GM23338 (cell line): ENCODE measurements at regions not wholly inside any gene's neighbourhood (a gene's known extent, or its start where the extent isn't known, plus 50 kb on each side); places are given as distances from the start of the nearest gene placed in this dataset.

Experiments
- CREB1 ChIP-seq: fragments of 250-450 bp; sonication (Bioruptor Pico); IDR thresholded peaks from 2 replicates; pipeline ENCODE4 v1.5.0; 2020; ENCODE audit warnings: low read depth, mild to moderate bottlenecking, moderate library complexity
- ETS1 ChIP-seq: IDR thresholded peaks from 2 replicates; pipeline ENCODE4 v1.6.1; 2016; ENCODE audit warnings: antibody characterized with exemption
- EZH2 ChIP-seq: fragments of 200-600 bp; sonication (generic); IDR thresholded peaks from one replicate; pipeline ENCODE4 v1.8.0; 2017; ENCODE audit warnings: antibody characterized with exemption, mild to moderate bottlenecking, low read depth; ENCODE audit not compliant: unreplicated experiment
- EZH2phosphoT487 ChIP-seq: fragments of 200-600 bp; sonication (generic); IDR thresholded peaks from one replicate; pipeline ENCODE4 v1.8.1; 2018; ENCODE audit warnings: antibody characterized with exemption; ENCODE audit not compliant: unreplicated experiment
- JUNB ChIP-seq: IDR thresholded peaks from one replicate; pipeline ENCODE4 v1.6.1; 2016; ENCODE audit warnings: antibody characterized with exemption; ENCODE audit not compliant: unreplicated experiment
- NANOG ChIP-seq: IDR thresholded peaks from 2 replicates; pipeline ENCODE4 v1.6.1; 2016; ENCODE audit warnings: antibody characterized with exemption, borderline replicate concordance
- POLR2AphosphoS5 ChIP-seq: IDR thresholded peaks from 2 replicates; pipeline ENCODE4 v1.6.1; 2016; ENCODE audit warnings: antibody characterized with exemption, low read depth
- STAT1 ChIP-seq: IDR thresholded peaks from one replicate; pipeline ENCODE4 v1.6.1; 2016; ENCODE audit warnings: antibody characterized with exemption; ENCODE audit not compliant: unreplicated experiment
- ZNF462 ChIP-seq: fragments of 250-450 bp; sonication (Bioruptor Pico); IDR thresholded peaks from 2 replicates; pipeline ENCODE4 v1.5.0; 2020; ENCODE audit warnings: mild to moderate bottlenecking, moderate library complexity
- TF ChIP-seq, protein P1 (sequence below), 2 experiments: fragments of 200-600 bp in 1 of 2; sonication (generic) in 1 of 2; conservative IDR thresholded peaks; 2 replicates each; pipeline versions ENCODE4 v1.5.1 to v1.6.1; 2016 to 2017; ENCODE audit warnings: antibody characterized with exemption in 2 of 2, low read depth in 2 of 2, mild to moderate bottlenecking in 2 of 2, moderate library complexity in 1 of 2
- TF ChIP-seq, protein P2 (sequence below): IDR thresholded peaks from one replicate; pipeline ENCODE4 v1.6.1; 2018; ENCODE audit warnings: antibody characterized with exemption; ENCODE audit not compliant: unreplicated experiment

DNA sequence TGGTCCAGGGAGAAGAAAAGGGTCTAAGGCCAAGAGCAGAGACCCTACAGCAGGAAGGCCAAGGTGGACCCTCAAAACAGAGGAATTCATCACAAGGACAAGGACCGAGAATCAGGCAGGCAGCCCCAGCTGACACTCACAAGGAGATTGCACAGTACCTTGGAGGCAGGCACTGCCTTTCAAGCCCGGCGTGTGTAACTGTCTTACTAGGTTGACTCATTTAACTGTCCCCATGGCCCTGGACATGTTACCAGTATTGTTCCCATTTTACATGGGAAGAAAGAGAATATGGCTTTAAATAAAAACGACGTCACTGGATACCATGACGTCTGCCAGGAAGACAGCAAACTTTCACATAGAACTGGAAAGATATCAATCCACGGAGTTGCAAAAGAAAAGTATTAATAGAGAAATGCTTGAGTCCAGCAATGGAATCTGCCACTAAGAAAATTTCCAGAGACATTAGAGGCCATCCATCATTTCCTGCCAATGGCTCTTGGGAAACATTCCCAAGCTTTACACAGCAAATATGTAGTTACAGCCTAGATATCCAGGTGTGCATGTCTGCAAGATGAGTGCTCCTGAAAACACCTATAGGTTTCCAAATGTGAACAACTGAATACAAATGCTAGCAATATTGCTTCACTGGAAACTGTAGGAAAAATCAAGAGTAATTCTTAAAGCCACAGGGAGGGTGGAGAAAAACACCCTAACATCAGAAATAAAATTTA lies 111.5 kb upstream of the RPS6KA2 start:
- TF ChIP-seq, protein P1, sequence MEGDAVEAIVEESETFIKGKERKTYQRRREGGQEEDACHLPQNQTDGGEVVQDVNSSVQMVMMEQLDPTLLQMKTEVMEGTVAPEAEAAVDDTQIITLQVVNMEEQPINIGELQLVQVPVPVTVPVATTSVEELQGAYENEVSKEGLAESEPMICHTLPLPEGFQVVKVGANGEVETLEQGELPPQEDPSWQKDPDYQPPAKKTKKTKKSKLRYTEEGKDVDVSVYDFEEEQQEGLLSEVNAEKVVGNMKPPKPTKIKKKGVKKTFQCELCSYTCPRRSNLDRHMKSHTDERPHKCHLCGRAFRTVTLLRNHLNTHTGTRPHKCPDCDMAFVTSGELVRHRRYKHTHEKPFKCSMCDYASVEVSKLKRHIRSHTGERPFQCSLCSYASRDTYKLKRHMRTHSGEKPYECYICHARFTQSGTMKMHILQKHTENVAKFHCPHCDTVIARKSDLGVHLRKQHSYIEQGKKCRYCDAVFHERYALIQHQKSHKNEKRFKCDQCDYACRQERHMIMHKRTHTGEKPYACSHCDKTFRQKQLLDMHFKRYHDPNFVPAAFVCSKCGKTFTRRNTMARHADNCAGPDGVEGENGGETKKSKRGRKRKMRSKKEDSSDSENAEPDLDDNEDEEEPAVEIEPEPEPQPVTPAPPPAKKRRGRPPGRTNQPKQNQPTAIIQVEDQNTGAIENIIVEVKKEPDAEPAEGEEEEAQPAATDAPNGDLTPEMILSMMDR (conservative IDR thresholded peaks at IDR 0.05; ENCODE audit: low read depth in 2 of 2): no peak
- TF ChIP-seq CREB1 (CRISPR knock-in tag) (no peak), POLR2AphosphoS5 (no peak), STAT1 (no peak), JUNB (no peak), ZNF462 (CRISPR knock-in tag) (no peak), EZH2 (no peak), NANOG (no peak), ETS1 (no peak), EZH2phosphoT487 (no peak)
- TF ChIP-seq, protein P2, sequence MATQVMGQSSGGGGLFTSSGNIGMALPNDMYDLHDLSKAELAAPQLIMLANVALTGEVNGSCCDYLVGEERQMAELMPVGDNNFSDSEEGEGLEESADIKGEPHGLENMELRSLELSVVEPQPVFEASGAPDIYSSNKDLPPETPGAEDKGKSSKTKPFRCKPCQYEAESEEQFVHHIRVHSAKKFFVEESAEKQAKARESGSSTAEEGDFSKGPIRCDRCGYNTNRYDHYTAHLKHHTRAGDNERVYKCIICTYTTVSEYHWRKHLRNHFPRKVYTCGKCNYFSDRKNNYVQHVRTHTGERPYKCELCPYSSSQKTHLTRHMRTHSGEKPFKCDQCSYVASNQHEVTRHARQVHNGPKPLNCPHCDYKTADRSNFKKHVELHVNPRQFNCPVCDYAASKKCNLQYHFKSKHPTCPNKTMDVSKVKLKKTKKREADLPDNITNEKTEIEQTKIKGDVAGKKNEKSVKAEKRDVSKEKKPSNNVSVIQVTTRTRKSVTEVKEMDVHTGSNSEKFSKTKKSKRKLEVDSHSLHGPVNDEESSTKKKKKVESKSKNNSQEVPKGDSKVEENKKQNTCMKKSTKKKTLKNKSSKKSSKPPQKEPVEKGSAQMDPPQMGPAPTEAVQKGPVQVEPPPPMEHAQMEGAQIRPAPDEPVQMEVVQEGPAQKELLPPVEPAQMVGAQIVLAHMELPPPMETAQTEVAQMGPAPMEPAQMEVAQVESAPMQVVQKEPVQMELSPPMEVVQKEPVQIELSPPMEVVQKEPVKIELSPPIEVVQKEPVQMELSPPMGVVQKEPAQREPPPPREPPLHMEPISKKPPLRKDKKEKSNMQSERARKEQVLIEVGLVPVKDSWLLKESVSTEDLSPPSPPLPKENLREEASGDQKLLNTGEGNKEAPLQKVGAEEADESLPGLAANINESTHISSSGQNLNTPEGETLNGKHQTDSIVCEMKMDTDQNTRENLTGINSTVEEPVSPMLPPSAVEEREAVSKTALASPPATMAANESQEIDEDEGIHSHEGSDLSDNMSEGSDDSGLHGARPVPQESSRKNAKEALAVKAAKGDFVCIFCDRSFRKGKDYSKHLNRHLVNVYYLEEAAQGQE: no peak
